GM23338 (cell line): ENCODE measurements at regions not wholly inside any gene's neighbourhood (a gene's known extent, or its start where the extent isn't known, plus 50 kb on each side); places are given as distances from the start of the nearest gene placed in this dataset.
A peak's percentile ranks its signal among the peaks of the same experiment; 100 is the strongest.

Source experiments
- ATAC-seq: fragments of 200-7000 bp; cut with Tn5 transposase; 3 replicates; pipeline ENCODE4 v1.9.1; 2020
- DNase-seq: peaks from one replicate; pipeline ENCODE4 v3.0.0-alpha.2; 2015; ENCODE audit warnings: low spot score
- H2AFZ ChIP-seq: fragments of 200-600 bp; sonication (generic); 2 replicates; pipeline ENCODE4 v1.8.0; 2016; ENCODE audit warnings: antibody characterized with exemption, mild to moderate bottlenecking, moderate library complexity
- H3F3A ChIP-seq: fragments of 200-600 bp; sonication (generic); replicated peaks from 2 replicates; pipeline ENCODE4 v1.8.0; 2017; ENCODE audit warnings: antibody characterized with exemption, mixed run types, low read depth
- H3K27ac ChIP-seq: fragments of 200-600 bp; sonication (generic); 2 replicates; pipeline ENCODE4 v1.6.1; 2016; ENCODE audit warnings: low read depth
- H3K27me3 ChIP-seq: fragments of 200-600 bp; sonication (generic); 2 replicates; pipeline ENCODE4 v1.8.0; 2016; ENCODE audit warnings: mild to moderate bottlenecking, mixed run types, moderate library complexity; ENCODE audit not compliant: insufficient read depth
- H3K36me3 ChIP-seq: fragments of 200-600 bp; sonication (generic); 2 replicates; pipeline ENCODE4 v1.8.0; 2016; ENCODE audit warnings: mild to moderate bottlenecking; ENCODE audit not compliant: insufficient read depth
- H3K4me1 ChIP-seq: fragments of 200-600 bp; sonication (generic); 2 replicates; pipeline ENCODE4 v1.8.0; 2016; ENCODE audit warnings: mild to moderate bottlenecking, moderate library complexity; ENCODE audit not compliant: insufficient read depth
- H3K4me2 ChIP-seq: fragments of 200-600 bp; sonication (generic); 2 replicates; pipeline ENCODE4 v1.7.1; 2017; ENCODE audit warnings: mixed run types
- H3K4me3 ChIP-seq: fragments of 200-600 bp; sonication (generic); 2 replicates; pipeline ENCODE4 v1.6.1; 2016; ENCODE audit warnings: mixed run types
- H3K79me2 ChIP-seq: fragments of 200-600 bp; sonication (generic); replicated peaks from 2 replicates; pipeline ENCODE4 v1.8.0; 2017; ENCODE audit warnings: mild to moderate bottlenecking; ENCODE audit not compliant: insufficient read depth
- H3K9me2 ChIP-seq: fragments of 200-600 bp; sonication (generic); 2 replicates; pipeline ENCODE4 v1.8.0; 2017; ENCODE audit not compliant: insufficient read depth
- H4K20me1 ChIP-seq: fragments of 200-600 bp; sonication (generic); replicated peaks from 2 replicates; pipeline ENCODE4 v1.8.0; 2017; ENCODE audit warnings: mild to moderate bottlenecking; ENCODE audit not compliant: insufficient read depth
- H3K27ac Mint-ChIP-seq: 2 replicates; pipeline ENCODE4 v1.8.0; 2020; ENCODE audit warnings: inconsistent platforms, mild to moderate bottlenecking, moderate library complexity, mixed read lengths
- H3K27me3 Mint-ChIP-seq: 3 replicates; pipeline ENCODE4 v1.8.0; 2022; ENCODE audit warnings: low read depth, mild to moderate bottlenecking, moderate library complexity, mixed read lengths, inconsistent platforms; ENCODE audit not compliant: insufficient read depth, poor library complexity
- H3K36me3 Mint-ChIP-seq: 3 replicates; pipeline ENCODE4 v1.8.0; 2021; ENCODE audit warnings: low read depth, mild to moderate bottlenecking, inconsistent platforms, moderate library complexity, mixed read lengths
- H3K4me1 Mint-ChIP-seq: 3 replicates; pipeline ENCODE4 v1.8.0; 2020; ENCODE audit warnings: mild to moderate bottlenecking, inconsistent platforms, mixed read lengths
- H3K4me3 Mint-ChIP-seq: 3 replicates; pipeline ENCODE4 v1.8.0; 2021; ENCODE audit warnings: moderate library complexity, mild to moderate bottlenecking, inconsistent platforms, mixed read lengths
- H3K9me3 Mint-ChIP-seq: 3 replicates; pipeline ENCODE4 v1.8.0; 2020; ENCODE audit warnings: moderate library complexity, mild to moderate bottlenecking, inconsistent platforms, mixed read lengths
- CTCF ChIP-seq, 2 experiments: fragments of 200-600 bp in 1 of 2; sonication (generic) in 1 of 2; conservative IDR thresholded peaks; 2 replicates each; pipeline versions ENCODE4 v1.5.1 to v1.6.1; 2016 to 2017; ENCODE audit warnings: antibody characterized with exemption in 2 of 2, low read depth in 2 of 2, mild to moderate bottlenecking in 2 of 2, moderate library complexity in 1 of 2
- ETS1 ChIP-seq: IDR thresholded peaks from 2 replicates; pipeline ENCODE4 v1.6.1; 2016; ENCODE audit warnings: antibody characterized with exemption
- EZH2 ChIP-seq: fragments of 200-600 bp; sonication (generic); IDR thresholded peaks from one replicate; pipeline ENCODE4 v1.8.0; 2017; ENCODE audit warnings: antibody characterized with exemption, mild to moderate bottlenecking, low read depth; ENCODE audit not compliant: unreplicated experiment
- EZH2phosphoT487 ChIP-seq: fragments of 200-600 bp; sonication (generic); IDR thresholded peaks from one replicate; pipeline ENCODE4 v1.8.1; 2018; ENCODE audit warnings: antibody characterized with exemption; ENCODE audit not compliant: unreplicated experiment
- JUNB ChIP-seq: IDR thresholded peaks from one replicate; pipeline ENCODE4 v1.6.1; 2016; ENCODE audit warnings: antibody characterized with exemption; ENCODE audit not compliant: unreplicated experiment
- NANOG ChIP-seq: IDR thresholded peaks from 2 replicates; pipeline ENCODE4 v1.6.1; 2016; ENCODE audit warnings: antibody characterized with exemption, borderline replicate concordance
- STAT1 ChIP-seq: IDR thresholded peaks from one replicate; pipeline ENCODE4 v1.6.1; 2016; ENCODE audit warnings: antibody characterized with exemption; ENCODE audit not compliant: unreplicated experiment
- ZNF114 ChIP-seq: fragments of 250-450 bp; sonication (Bioruptor Pico); IDR thresholded peaks from 2 replicates; pipeline ENCODE4 v1.5.0; 2020; ENCODE audit warnings: mild to moderate bottlenecking, moderate library complexity
- ZNF331 ChIP-seq: fragments of 250-450 bp; sonication (Bioruptor Pico); IDR thresholded peaks from 2 replicates; pipeline ENCODE4 v1.5.0; 2020; ENCODE audit warnings: low read depth, mild to moderate bottlenecking, moderate library complexity
- ZNF462 ChIP-seq: fragments of 250-450 bp; sonication (Bioruptor Pico); IDR thresholded peaks from 2 replicates; pipeline ENCODE4 v1.5.0; 2020; ENCODE audit warnings: mild to moderate bottlenecking, moderate library complexity

- Histone ChIP-seq H2AFZ (peak overlapping the region; percentile 43; the same call in 1 of the 2 replicates), H3K9me2 (0 out of 2 replicates have a peak, but pooled peaks cover 4% of the 10 kb centered on the region), H3K4me3 (no peak overlapping the region), H4K20me1 (no peaks in the 10 kb centered on the region), H3K79me2 (no peaks in the 10 kb centered on the region), H3K27ac (no peak overlapping the region), H3K27me3 (no peaks in the 10 kb centered on the region), H3K4me1 (0 out of 2 replicates have a peak, but pooled peaks cover 5% of the 10 kb centered on the region), H3F3A (no peaks in the 10 kb centered on the region), H3K36me3 (no peaks in the 10 kb centered on the region), H3K4me2 (no peak overlapping the region)
- TF ChIP-seq ZNF331 (CRISPR knock-in tag) (no peak), JUNB (no peak)
- H3K4me3 Mint-ChIP-seq: no peak overlapping the region
- DNase-seq (no peak), ATAC-seq (no peak)
- 0 out of 2 replicates have a peak overlapping the region, but pooled peaks have one; percentile 65 for H3K27ac Mint-ChIP-seq
- peaks cover 6% of the 10 kb centered on the region for H3K27me3 Mint-ChIP-seq
- no peaks in the 10 kb centered on the region for H3K36me3 Mint-ChIP-seq
- 0 out of 3 replicates have a peak, but pooled peaks cover 2% of the 10 kb centered on the region for H3K4me1 Mint-ChIP-seq
- no peaks in the 10 kb centered on the region for H3K9me3 Mint-ChIP-seq
These were observed 154.8 kb downstream of the DNAJB9 start for GRCh38 chr7:108724251-108725100.

GRCh38 chr7:108735814-108736213 is 166.1 kb downstream of the DNAJB9 start:
- H2AFZ ChIP-seq: no peak overlapping the region
- no peaks in the 10 kb centered on the region for H3K9me3 Mint-ChIP-seq
- ATAC-seq: no peak
- H3K27me3 Mint-ChIP-seq: no peaks in the 10 kb centered on the region
- H3K36me3 Mint-ChIP-seq: no peaks in the 10 kb centered on the region
- peaks cover 4% of the 10 kb centered on the region; the same call in 2 of the 3 replicates for H3K4me1 Mint-ChIP-seq
- no peak overlapping the region for H3K4me2 ChIP-seq
- H3K4me3 Mint-ChIP-seq: no peak overlapping the region
- H3K4me3 ChIP-seq: no peak overlapping the region
- no peaks in the 10 kb centered on the region for H3K4me1 ChIP-seq
- no peaks in the 10 kb centered on the region for H3K27me3 ChIP-seq
- H3K27ac ChIP-seq: no peak overlapping the region
- H4K20me1 ChIP-seq: no peaks in the 10 kb centered on the region
- no peak overlapping the region for H3K27ac Mint-ChIP-seq
- DNase-seq: no peak
- H3K36me3 ChIP-seq: no peaks in the 10 kb centered on the region
- no peaks in the 10 kb centered on the region for H3K79me2 ChIP-seq
- H3K9me2 ChIP-seq: no peaks in the 10 kb centered on the region
- H3F3A ChIP-seq: no peaks in the 10 kb centered on the region
- TF ChIP-seq EZH2 (no peak), ZNF114 (no peak), NANOG (no peak), STAT1 (no peak), ETS1 (no peak), JUNB (no peak), ZNF462 (no peak), EZH2phosphoT487 (no peak), ZNF331 (CRISPR knock-in tag) (no peak), CTCF (conservative IDR thresholded peaks at IDR 0.05; ENCODE audit: low read depth in 2 of 2) (no peak)
